Neural progenitor cell (in vitro differentiated cells): ENCODE measurements at regions not wholly inside any gene's neighbourhood (a gene's known extent, or its start where the extent isn't known, plus 50 kb on each side); places are given as distances from the start of the nearest gene placed in this dataset.

Experiments used
- DNase-seq: peaks from one replicate; pipeline ENCODE4 v3.0.0-alpha.2; 2016; ENCODE audit warnings: low spot score
- H2AFZ ChIP-seq: fragments of 200-600 bp; sonication (generic); replicated peaks from 2 replicates; pipeline ENCODE4 v1.6.1; 2016; ENCODE audit warnings: antibody characterized with exemption
- H3F3A ChIP-seq: fragments of 200-600 bp; sonication (generic); 2 replicates; pipeline ENCODE4 v1.6.1; 2016; ENCODE audit warnings: antibody characterized with exemption, low read depth
- H3K27ac ChIP-seq: fragments of 200-600 bp; sonication (generic); 2 replicates; pipeline ENCODE4 v1.5.1; 2016; ENCODE audit warnings: mild to moderate bottlenecking
- H3K27me3 ChIP-seq: fragments of 200-600 bp; sonication (generic); 2 replicates; pipeline ENCODE4 v1.6.1; 2016; ENCODE audit warnings: mild to moderate bottlenecking, moderate library complexity
- H3K36me3 ChIP-seq: fragments of 200-600 bp; sonication (generic); 2 replicates; pipeline ENCODE4 v1.5.1; 2016
- H3K4me1 ChIP-seq: fragments of 200-600 bp; sonication (generic); 2 replicates; pipeline ENCODE4 v1.6.1; 2016; ENCODE audit warnings: mixed run types
- H3K4me2 ChIP-seq: fragments of 200-600 bp; sonication (generic); 2 replicates; pipeline ENCODE4 v1.6.1; 2016
- H3K4me3 ChIP-seq: fragments of 200-600 bp; sonication (generic); 2 replicates; pipeline ENCODE4 v1.5.1; 2016
- H3K79me2 ChIP-seq: fragments of 200-600 bp; sonication (generic); 2 replicates; pipeline ENCODE4 v1.6.1; 2016; ENCODE audit warnings: low read depth
- H3K9ac ChIP-seq: fragments of 200-600 bp; sonication (generic); 2 replicates; pipeline ENCODE4 v1.6.1; 2016
- H3K9me3 ChIP-seq: fragments of 200-600 bp; sonication (generic); 2 replicates; pipeline ENCODE4 v1.5.1; 2016; ENCODE audit warnings: low read depth
- H4K20me1 ChIP-seq: fragments of 200-600 bp; sonication (generic); 2 replicates; pipeline ENCODE4 v1.6.1; 2016; ENCODE audit warnings: low read depth
- H3K27ac Mint-ChIP-seq: 3 replicates; pipeline ENCODE4 v1.8.0; 2021; ENCODE audit warnings: mixed read lengths
- H3K27me3 Mint-ChIP-seq: 2 replicates; pipeline ENCODE4 v1.8.0; 2022; ENCODE audit warnings: low read depth, mild to moderate bottlenecking, inconsistent platforms, moderate library complexity, mixed read lengths; ENCODE audit not compliant: insufficient read depth
- H3K36me3 Mint-ChIP-seq: 3 replicates; pipeline ENCODE4 v1.8.0; 2021; ENCODE audit warnings: mixed read lengths
- H3K4me1 Mint-ChIP-seq: 3 replicates; pipeline ENCODE4 v1.8.0; 2021; ENCODE audit warnings: mixed read lengths
- H3K4me3 Mint-ChIP-seq: 3 replicates; pipeline ENCODE4 v1.8.0; 2021; ENCODE audit warnings: mild to moderate bottlenecking, moderate library complexity, mixed read lengths
- H3K9me3 Mint-ChIP-seq: 3 replicates; pipeline ENCODE4 v1.8.0; 2020; ENCODE audit warnings: mixed read lengths
- CTCF ChIP-seq: fragments of 200-600 bp; sonication (generic); IDR thresholded peaks from 2 replicates; pipeline ENCODE4 v1.5.1; 2017; ENCODE audit warnings: antibody characterized with exemption, mild to moderate bottlenecking
- EZH2 ChIP-seq: fragments of 200-600 bp; sonication (generic); IDR thresholded peaks from 2 replicates; pipeline ENCODE4 v1.6.1; 2017; ENCODE audit warnings: antibody characterized with exemption, mild to moderate bottlenecking, moderate library complexity
- EZH2phosphoT487 ChIP-seq: fragments of 200-600 bp; sonication (generic); IDR thresholded peaks from 2 replicates; pipeline ENCODE4 v1.6.1; 2017; ENCODE audit warnings: antibody characterized with exemption

- no peaks in the 10 kb centered on the region for H3K9me3 ChIP-seq
- H3K79me2 ChIP-seq: no peaks in the 10 kb centered on the region
- no peak for DNase-seq
- H3K27me3 ChIP-seq: no peaks in the 10 kb centered on the region
- H3K27ac Mint-ChIP-seq: no peak overlapping the region
- no peak for TF ChIP-seq EZH2phosphoT487
- TF ChIP-seq CTCF: no peak
- H3K36me3 ChIP-seq: no peaks in the 10 kb centered on the region
- H3K27me3 Mint-ChIP-seq: peaks cover 22% of the 10 kb centered on the region
- no peak overlapping the region for H3K4me3 Mint-ChIP-seq
- H3K9me3 Mint-ChIP-seq: no peaks in the 10 kb centered on the region
- no peaks in the 10 kb centered on the region for H4K20me1 ChIP-seq
- H3K4me2 ChIP-seq: peak overlapping the region; percentile 2
- peaks cover 63% of the 10 kb centered on the region for H3K4me1 Mint-ChIP-seq
- no peak overlapping the region for H3K9ac ChIP-seq
- H2AFZ ChIP-seq: no peak overlapping the region
- H3K4me3 ChIP-seq: no peak overlapping the region
- no peaks in the 10 kb centered on the region for H3K36me3 Mint-ChIP-seq
- H3K27ac ChIP-seq: no peak overlapping the region
- H3F3A ChIP-seq: peaks cover 26% of the 10 kb centered on the region
- peaks cover 32% of the 10 kb centered on the region for H3K4me1 ChIP-seq
Observed at GRCh38 chr12:124684971-124685688, 117.7 kb upstream of the NCOR2 start.

DNA sequence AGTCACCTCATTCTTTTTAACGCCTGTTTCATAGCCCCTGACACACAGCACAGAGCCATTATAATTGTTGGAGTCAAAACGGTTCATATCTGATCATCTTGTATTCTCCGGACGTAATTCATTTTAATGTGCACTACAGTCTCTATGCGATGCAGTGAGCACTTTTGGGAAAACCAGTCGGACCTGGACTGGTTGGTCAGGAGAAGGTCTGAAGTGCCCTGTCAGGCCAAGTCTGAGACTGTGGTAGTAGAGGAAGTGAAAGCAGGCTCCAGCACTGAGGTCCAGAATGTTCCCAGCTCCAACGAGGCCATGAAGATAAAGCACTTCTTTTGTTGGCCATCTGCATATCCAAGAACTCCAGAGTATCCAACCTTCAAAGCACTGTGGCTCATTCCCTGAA is 117.1 kb upstream of the NCOR2 start:
- Histone ChIP-seq H3K27me3 (no peaks in the 10 kb centered on the region), H3K36me3 (no peaks in the 10 kb centered on the region), H4K20me1 (no peaks in the 10 kb centered on the region), H3K27ac (no peak overlapping the region), H3K9me3 (no peaks in the 10 kb centered on the region), H3K9ac (no peak overlapping the region), H2AFZ (no peak overlapping the region), H3K4me2 (no peak overlapping the region), H3K79me2 (no peaks in the 10 kb centered on the region), H3F3A (peaks cover 26% of the 10 kb centered on the region), H3K4me3 (no peak overlapping the region), H3K4me1 (peaks cover 32% of the 10 kb centered on the region)
- Mint-ChIP-seq H3K27ac (peak overlapping the region; percentile 43), H3K4me3 (peak overlapping the region; percentile 43), H3K36me3 (no peaks in the 10 kb centered on the region), H3K27me3 (peaks cover 19% of the 10 kb centered on the region), H3K4me1 (peaks cover 61% of the 10 kb centered on the region), H3K9me3 (no peaks in the 10 kb centered on the region)
- no peak for TF ChIP-seq CTCF
- TF ChIP-seq EZH2: no peak
- TF ChIP-seq EZH2phosphoT487: no peak
- no peak for DNase-seq

DNA sequence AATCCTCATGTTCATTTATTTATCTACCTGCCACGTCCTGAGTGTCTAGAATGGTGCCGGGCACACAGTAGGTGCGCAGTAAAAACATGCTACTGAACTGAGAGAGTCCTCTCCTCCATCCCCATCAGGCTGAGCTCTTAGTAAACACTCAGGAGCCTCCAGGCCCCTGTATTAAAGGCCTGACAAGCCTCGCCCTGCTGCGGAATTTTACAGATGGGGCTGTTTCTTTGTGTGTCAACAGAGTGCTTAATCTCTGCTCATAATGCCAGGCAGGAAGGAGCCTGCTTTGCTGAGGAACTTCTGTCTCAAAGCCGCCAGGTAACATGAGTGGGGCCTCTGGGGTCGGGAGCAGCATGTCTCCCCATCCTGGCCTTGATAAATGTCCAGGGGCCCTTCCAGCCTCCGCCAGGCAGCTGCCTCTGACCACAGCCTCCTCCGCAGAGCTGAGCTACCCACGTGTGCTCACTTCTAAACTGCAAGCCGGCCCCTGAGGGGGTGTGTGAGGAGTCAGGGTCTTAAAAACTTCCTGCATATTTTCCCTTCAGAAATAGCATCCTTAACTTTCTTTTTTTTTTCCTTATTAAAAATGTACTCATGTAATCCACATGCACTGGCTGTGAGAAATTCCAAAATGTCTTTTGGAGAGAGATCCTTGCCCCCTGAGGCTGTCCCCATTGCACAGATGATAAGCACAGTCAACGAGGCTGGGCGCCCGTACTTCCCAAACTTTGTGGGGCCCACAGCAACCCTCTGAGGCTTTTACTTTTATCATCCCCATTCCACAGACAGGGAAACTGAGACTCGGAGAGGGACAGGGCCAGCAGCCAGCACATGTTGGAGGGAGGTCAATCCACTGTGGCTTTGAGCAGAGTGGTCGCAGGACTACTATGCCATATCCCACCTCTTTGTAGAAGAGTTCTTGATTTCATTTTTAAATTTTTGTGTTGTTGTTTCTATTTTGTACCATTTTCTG is 116.0 kb upstream of the NCOR2 start:
- Histone ChIP-seq H3K4me3 (no peak overlapping the region), H3K79me2 (no peaks in the 10 kb centered on the region), H3K4me2 (no peak overlapping the region), H3K4me1 (peaks cover 30% of the 10 kb centered on the region), H2AFZ (no peak overlapping the region), H3F3A (peaks cover 26% of the 10 kb centered on the region), H4K20me1 (no peaks in the 10 kb centered on the region), H3K27ac (no peak overlapping the region), H3K9ac (no peak overlapping the region), H3K36me3 (no peaks in the 10 kb centered on the region), H3K27me3 (no peaks in the 10 kb centered on the region), H3K9me3 (no peaks in the 10 kb centered on the region)
- Mint-ChIP-seq H3K36me3 (no peaks in the 10 kb centered on the region), H3K4me1 (peaks cover 63% of the 10 kb centered on the region), H3K9me3 (no peaks in the 10 kb centered on the region), H3K4me3 (peak overlapping the region; percentile 42), H3K27me3 (peaks cover 21% of the 10 kb centered on the region), H3K27ac (no peak overlapping the region)
- no peak for TF ChIP-seq EZH2
- TF ChIP-seq CTCF: no peak
- no peak for TF ChIP-seq EZH2phosphoT487
- peak; percentile 47 for DNase-seq
